HG03045 (cell line): ENCODE measurements at regions not wholly inside any gene's neighbourhood (a gene's known extent, or its start where the extent isn't known, plus 50 kb on each side); places are given as distances from the start of the nearest gene placed in this dataset.

ENCODE experiments used
- ATAC-seq: cut with Tn5 transposase; IDR thresholded peaks from one replicate; pipeline ENCODE4 v1.9.1; 2021; ENCODE audit warnings: mild to moderate bottlenecking, moderate library complexity; ENCODE audit not compliant: unreplicated experiment

DNA sequence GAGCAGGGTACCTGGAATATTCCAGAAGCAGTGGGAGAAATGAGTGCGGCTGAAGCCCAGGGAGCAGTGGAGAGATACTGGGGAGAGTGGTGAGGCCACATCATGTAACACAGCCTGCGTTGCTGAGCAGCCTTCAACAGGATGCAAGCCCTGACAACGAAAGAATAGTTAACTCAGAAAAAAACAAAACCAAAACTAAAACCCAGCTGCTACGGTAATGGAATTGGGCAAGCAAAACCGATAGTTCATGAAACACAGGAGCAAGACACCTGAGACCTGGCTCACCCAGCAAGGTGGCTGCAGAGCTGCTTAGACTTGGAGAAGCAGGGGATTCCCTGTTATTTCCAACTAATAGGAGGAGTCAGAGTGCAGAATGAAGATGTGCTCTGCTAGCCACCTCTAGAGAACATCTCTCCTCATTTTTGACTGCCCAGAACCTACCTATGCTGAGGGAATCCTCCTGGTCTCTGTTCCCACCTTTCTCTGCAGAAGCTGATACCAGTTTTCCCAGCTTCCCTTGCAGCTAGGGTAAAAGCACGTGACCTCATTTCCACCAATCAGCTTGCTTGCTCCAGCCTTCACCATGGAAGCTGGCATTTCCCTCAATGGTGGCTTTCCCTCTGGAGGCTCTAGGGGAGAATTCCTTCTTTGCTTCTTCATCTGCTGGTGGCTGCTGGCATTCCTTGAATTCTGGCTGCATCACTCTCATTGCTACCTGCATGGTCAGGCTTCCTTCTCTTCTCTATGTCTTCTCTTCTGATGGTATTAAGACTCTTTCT lies 59.4 kb upstream of the XYLT1 start:
- ATAC-seq, result peak; percentile 73

DNA sequence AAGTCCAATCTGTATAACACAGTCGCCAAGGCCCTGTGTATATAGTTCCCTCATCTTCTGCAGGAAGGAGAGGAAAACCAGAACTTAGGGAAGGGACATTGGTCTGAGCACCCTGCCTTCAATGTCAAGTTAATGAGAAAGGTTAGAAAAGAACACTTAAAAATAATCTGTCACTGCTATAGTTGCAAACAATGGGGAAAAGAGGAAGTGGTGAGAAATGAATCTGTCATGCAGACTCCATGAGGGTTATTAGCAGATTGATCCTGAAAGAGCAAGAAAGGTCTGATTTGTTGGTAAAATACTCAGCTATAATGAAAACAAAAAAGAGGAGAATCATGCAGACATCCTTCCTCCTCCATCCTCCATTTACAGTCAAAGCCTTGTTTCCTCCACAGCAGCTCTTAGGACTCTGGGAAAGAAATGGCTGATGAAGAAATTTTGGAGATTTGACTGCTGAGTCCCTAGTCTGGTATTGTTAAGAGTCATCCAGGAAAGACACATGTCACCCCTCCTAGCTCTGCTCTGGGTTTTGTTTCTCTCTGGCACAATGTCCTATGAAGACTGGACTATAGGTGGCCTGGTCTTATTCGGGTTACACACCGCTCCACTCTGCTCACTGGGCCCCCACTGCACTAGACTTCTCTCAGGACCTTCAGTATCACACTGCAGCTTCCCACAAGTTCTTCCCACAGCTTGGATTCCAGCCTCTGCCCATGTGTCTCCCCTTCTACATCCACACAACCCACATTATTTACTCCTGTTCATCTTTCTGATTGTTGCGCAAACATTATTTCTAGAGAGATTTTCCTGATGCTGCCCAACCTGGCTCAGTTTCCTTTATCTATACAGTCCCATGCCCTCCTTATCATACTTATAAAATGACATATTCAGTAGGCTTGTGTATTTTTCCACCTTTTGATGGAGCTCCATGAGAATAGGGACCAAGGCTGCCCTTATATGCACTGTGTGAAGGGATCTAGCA lies 56.5 kb upstream of the XYLT1 start:
- no peak for ATAC-seq

DNA sequence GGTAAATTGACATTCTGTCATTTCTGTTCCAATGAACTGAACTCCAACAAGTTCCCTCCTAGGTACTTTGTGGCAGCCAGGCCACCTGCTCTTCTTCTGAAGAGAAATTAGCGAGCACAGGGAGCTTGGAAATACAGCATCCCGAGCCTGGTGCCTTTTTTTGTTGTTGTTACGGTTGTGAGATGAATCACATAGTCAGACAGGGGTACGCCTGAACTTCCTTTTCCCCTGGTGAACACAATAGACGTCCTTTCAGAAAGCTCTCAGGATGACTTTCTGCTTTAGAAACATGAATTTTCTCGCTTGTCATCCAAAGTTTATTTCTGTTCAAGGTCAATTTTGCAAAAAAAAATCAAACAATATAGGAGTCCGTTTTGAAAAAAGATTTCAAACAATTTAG lies 53.9 kb upstream of the XYLT1 start:
- no peak for ATAC-seq

DNA sequence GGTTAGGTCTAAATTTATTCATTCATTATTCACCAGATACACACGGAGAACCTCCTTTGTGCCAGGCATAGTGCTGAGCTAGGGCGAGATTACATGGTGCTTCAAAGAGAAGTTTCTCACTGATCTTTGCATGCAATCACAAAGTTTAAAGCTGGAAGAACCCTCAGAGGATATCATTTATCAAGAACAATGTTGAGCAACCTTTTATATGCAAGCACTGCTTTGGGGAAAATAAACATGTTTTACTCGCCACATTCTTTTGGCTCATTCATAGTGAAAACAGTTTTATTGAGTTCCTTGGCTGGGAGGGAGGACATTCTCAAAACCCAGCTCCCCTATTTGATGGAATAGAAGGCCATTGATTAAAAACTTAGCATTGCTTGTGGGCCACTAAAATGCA lies 49.8 kb upstream of the XYLT1 start:
- no peak for ATAC-seq
